ENCODE measurements at regions not wholly inside any gene's neighbourhood (a gene's known extent, or its start where the extent isn't known, plus 50 kb on each side); places are given as distances from the start of the nearest gene placed in this dataset.
"Not testable (repeated sequence)": the region's sequence is repeated elsewhere in the genome, so short reads cannot be mapped to it uniquely, and the experiment has no call there.

DNA sequence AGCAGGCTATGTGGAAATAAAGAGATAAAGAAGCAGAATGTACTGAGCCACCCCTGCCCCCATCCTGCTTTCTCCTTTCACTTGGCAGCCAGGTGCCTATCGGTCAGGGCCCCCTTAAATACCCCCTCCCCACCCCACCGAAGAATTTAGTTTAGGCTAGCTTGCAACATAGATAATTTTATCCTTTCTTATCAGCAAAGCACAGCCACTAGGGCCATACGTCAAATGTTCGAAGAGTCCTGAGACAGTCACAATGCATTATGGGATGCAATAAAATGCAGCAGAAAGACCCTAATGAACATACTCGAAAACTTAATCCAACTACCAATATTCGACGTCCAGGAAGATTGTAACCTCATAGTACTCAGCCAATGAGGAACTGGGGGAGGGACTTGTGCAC lies 71.4 kb downstream of the ZNF195 start:
- TF ChIP-seq, protein P1, sequence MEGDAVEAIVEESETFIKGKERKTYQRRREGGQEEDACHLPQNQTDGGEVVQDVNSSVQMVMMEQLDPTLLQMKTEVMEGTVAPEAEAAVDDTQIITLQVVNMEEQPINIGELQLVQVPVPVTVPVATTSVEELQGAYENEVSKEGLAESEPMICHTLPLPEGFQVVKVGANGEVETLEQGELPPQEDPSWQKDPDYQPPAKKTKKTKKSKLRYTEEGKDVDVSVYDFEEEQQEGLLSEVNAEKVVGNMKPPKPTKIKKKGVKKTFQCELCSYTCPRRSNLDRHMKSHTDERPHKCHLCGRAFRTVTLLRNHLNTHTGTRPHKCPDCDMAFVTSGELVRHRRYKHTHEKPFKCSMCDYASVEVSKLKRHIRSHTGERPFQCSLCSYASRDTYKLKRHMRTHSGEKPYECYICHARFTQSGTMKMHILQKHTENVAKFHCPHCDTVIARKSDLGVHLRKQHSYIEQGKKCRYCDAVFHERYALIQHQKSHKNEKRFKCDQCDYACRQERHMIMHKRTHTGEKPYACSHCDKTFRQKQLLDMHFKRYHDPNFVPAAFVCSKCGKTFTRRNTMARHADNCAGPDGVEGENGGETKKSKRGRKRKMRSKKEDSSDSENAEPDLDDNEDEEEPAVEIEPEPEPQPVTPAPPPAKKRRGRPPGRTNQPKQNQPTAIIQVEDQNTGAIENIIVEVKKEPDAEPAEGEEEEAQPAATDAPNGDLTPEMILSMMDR (IDR thresholded peaks at IDR 0.05 in 8 of 11, conservative IDR thresholded peaks at IDR 0.05 in 3 of 11) = not testable (repeated sequence)
- TF ChIP-seq POLR2A (IDR thresholded peaks at IDR 0.05) = not testable (repeated sequence)
